LNCaP clone FGC (cell line): ENCODE measurements at regions not wholly inside any gene's neighbourhood (a gene's known extent, or its start where the extent isn't known, plus 50 kb on each side); places are given as distances from the start of the nearest gene placed in this dataset.

Experiments
- DNase-seq: peaks from one replicate; pipeline ENCODE4 v3.0.0-alpha.2; 2011; ENCODE audit warnings: low read depth
- H3K4me3 ChIP-seq: 2 replicates; pipeline ENCODE4 v1.5.1; 2011; ENCODE audit warnings: mild to moderate bottlenecking, low read depth, low read length, control low read depth
- TF ChIP-seq, protein P1 (sequence below): IDR thresholded peaks from 2 replicates; pipeline ENCODE4 v1.5.1; 2012; ENCODE audit warnings: mild to moderate bottlenecking; ENCODE audit not compliant: control insufficient read depth, insufficient read depth; ENCODE audit errors: extremely low read depth

GRCh38 chr1:25038699-25039098, 108.6 kb upstream of the RUNX3 start:
- TF ChIP-seq, protein P1, sequence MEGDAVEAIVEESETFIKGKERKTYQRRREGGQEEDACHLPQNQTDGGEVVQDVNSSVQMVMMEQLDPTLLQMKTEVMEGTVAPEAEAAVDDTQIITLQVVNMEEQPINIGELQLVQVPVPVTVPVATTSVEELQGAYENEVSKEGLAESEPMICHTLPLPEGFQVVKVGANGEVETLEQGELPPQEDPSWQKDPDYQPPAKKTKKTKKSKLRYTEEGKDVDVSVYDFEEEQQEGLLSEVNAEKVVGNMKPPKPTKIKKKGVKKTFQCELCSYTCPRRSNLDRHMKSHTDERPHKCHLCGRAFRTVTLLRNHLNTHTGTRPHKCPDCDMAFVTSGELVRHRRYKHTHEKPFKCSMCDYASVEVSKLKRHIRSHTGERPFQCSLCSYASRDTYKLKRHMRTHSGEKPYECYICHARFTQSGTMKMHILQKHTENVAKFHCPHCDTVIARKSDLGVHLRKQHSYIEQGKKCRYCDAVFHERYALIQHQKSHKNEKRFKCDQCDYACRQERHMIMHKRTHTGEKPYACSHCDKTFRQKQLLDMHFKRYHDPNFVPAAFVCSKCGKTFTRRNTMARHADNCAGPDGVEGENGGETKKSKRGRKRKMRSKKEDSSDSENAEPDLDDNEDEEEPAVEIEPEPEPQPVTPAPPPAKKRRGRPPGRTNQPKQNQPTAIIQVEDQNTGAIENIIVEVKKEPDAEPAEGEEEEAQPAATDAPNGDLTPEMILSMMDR = no peak
- no peak for DNase-seq
- no peak overlapping the region for H3K4me3 ChIP-seq

- TF ChIP-seq, protein P1 = peak; percentile 51
- DNase-seq = no peak
- H3K4me3 ChIP-seq = no peak overlapping the region
These were observed 107.3 kb upstream of the RUNX3 start for GRCh38 chr1:25037174-25038074.

DNA sequence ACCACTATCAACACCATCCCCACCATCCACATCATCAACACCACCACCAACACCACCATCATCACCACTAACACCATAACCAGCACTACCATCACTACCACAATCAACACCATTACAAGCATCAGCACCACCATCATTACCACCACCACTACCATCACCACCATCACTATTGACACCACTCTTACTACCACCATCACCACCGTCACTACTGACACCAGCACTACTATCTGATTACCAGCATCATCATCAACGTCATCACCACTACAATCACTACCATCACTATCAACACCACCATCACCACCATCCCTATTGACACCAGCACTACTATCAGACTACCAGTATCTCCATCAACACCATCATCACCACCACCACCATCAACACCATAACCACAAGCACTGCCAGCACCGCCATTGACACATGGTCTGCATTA, 106.1 kb upstream of the RUNX3 start:
- TF ChIP-seq, protein P1 = no peak
- no peak overlapping the region for H3K4me3 ChIP-seq
- DNase-seq = no peak

- TF ChIP-seq, protein P1 = no peak
- DNase-seq = no peak
- H3K4me3 ChIP-seq = no peak overlapping the region
These were observed 105.5 kb upstream of the RUNX3 start for GRCh38 chr1:25035523-25036116.

DNA sequence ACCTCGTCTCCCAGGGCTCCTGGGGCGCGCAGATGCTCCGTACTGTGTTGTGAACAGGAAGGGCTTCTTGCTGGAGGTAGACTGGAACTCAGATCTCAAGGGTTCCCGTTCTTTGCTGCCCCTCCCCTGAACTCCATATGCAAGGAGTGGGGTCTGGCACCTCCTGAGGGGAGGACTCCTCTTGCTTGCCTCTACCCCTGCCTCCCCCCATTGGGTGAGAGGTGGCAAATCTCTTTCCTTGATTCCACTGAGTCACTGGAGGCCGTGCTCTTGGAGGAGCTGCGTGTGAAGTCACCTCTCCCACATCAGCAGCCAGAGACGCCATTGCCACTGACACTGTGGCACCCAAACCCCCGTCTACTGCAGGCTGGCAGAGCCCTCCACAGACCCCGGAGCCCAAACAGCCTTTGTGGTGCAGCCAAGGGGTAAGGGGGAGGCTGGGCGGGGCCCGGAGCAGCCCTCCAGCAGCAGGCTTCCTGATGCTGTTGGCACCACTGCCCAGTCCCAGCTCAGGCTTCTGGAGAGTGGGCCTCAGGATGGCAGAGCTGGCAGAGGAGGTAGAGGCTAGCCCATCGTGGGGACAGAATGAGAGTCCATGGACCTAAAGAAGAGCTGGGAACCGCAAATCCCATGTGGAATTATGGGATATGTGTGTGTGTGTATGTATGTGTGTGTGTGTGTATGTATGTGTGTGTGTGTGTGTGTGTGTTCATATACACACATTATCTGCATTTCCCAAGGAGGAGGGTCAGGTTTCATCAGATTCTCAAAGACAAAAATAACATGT, 104.9 kb upstream of the RUNX3 start:
- H3K4me3 ChIP-seq = no peak overlapping the region
- no peak for DNase-seq
- TF ChIP-seq, protein P1 = no peak

DNA sequence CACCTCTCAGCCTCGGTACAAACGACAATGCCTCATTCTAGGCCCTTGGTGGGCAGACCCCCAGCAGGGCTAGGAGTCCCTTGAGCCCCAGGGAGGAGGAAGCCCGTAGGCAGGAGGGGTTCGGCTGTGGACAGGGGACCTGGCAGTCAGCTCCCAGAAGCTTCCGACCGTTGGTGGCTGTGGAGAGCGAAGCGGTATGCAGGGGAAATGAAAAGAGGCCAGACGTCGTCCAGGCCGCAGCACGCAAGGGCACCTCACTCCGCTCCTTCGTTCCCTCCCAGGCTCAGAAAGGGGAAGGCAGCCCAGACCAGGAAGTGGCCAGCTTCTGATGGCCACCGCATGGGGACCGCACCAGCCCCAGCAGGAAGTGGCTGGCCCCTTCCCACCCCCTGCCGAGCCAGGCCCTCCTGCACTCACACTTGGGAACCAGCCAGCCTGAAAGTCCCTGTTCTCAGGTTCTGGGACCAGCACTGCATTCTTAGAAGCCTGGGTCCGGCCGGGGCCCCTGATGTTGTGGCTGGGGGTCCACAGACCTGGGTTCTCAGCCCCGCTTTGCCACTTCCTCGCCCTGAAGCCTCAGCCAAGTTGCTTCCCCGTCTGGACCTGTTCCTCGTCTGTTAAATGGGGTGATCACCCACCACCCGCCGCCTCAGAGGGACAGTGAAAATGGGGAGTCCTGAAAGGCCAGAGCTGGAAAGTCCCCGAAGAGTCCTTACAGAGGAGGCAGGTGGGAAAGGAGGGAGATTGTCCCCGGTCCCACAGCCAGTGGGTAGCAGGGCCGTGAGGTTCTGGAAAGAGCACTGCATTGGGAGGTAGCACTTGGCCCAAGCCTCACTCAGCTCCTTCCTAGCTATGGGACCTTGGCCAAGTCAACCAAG, 104.0 kb upstream of the RUNX3 start:
- no peak for DNase-seq
- TF ChIP-seq, protein P1 = no peak
- H3K4me3 ChIP-seq = no peak overlapping the region
